ENCODE measurements at regions not wholly inside any gene's neighbourhood (a gene's known extent, or its start where the extent isn't known, plus 50 kb on each side); places are given as distances from the start of the nearest gene placed in this dataset.

- no peak for DNase-seq (ENCODE audit: low spot score in 2 of 2)
- Histone ChIP-seq H3K9me3 (no peaks in the 10 kb centered on the region), H3K27ac (no peak overlapping the region), H3K27me3 (no peaks in the 10 kb centered on the region), H3K36me3 (no peaks in the 10 kb centered on the region), H3K4me1 (no peaks in the 10 kb centered on the region), H3K4me3 (no peak overlapping the region)
- TF ChIP-seq EP300 (IDR thresholded peaks at IDR 0.05) = no peak
- TF ChIP-seq POLR2A (IDR thresholded peaks at IDR 0.05) = no peak
- TF ChIP-seq CTCF (IDR thresholded peaks at IDR 0.05) = no peak
- 82 to 100% methylated on average over 1 of the region's 1 CpG for WGBS, 2 donors
Measured at GRCh38 chr1:195971589-195971988, 636.7 kb downstream of the KCNT2 start.

GRCh38 chr1:195970209-195970608 lies 638.0 kb downstream of the KCNT2 start:
- Histone ChIP-seq H3K4me3 (no peak overlapping the region), H3K27ac (no peak overlapping the region), H3K27me3 (no peaks in the 10 kb centered on the region), H3K4me1 (no peaks in the 10 kb centered on the region), H3K9me3 (no peaks in the 10 kb centered on the region), H3K36me3 (no peaks in the 10 kb centered on the region)
- WGBS, 2 donors = 84 to 92% methylated on average over 1 of the region's 1 CpG
- TF ChIP-seq POLR2A (IDR thresholded peaks at IDR 0.05) = no peak
- no peak for TF ChIP-seq CTCF (IDR thresholded peaks at IDR 0.05)
- TF ChIP-seq EP300 (IDR thresholded peaks at IDR 0.05) = no peak
- no peak for DNase-seq (ENCODE audit: low spot score in 2 of 2)

GRCh38 chr1:195965475-195965874 lies 642.8 kb downstream of the KCNT2 start:
- Histone ChIP-seq H3K9me3 (no peaks in the 10 kb centered on the region), H3K27me3 (no peaks in the 10 kb centered on the region), H3K4me3 (no peak overlapping the region), H3K36me3 (no peaks in the 10 kb centered on the region), H3K27ac (no peak overlapping the region), H3K4me1 (no peaks in the 10 kb centered on the region)
- no peak for TF ChIP-seq CTCF (IDR thresholded peaks at IDR 0.05)
- DNase-seq (ENCODE audit: low spot score in 2 of 2) = no peak
- WGBS, 2 donors = 83 to 87% methylated on average over 6 of the region's 6 CpGs

GRCh38 chr1:195965036-195965435 lies 643.2 kb downstream of the KCNT2 start:
- H3K27ac ChIP-seq = no peak overlapping the region
- H3K9me3 ChIP-seq = no peaks in the 10 kb centered on the region
- no peak overlapping the region for H3K4me3 ChIP-seq
- no peak for TF ChIP-seq POLR2A (IDR thresholded peaks at IDR 0.05)
- TF ChIP-seq CTCF (IDR thresholded peaks at IDR 0.05) = no peak
- no peak for TF ChIP-seq EP300 (IDR thresholded peaks at IDR 0.05)
- 70 to 84% methylated on average over 3 of the region's 3 CpGs for WGBS, 2 donors
- H3K36me3 ChIP-seq = no peaks in the 10 kb centered on the region
- H3K27me3 ChIP-seq = no peaks in the 10 kb centered on the region
- no peaks in the 10 kb centered on the region for H3K4me1 ChIP-seq
- DNase-seq (ENCODE audit: low spot score in 2 of 2) = no peak

- no peaks in the 10 kb centered on the region for H3K9me3 ChIP-seq
- H3K36me3 ChIP-seq = no peaks in the 10 kb centered on the region
- H3K27ac ChIP-seq = no peak overlapping the region
- H3K4me1 ChIP-seq = no peaks in the 10 kb centered on the region
- DNase-seq (ENCODE audit: low spot score in 2 of 2) = no peak
- TF ChIP-seq EP300 (IDR thresholded peaks at IDR 0.05) (no peak), CTCF (IDR thresholded peaks at IDR 0.05) (no peak), POLR2A (IDR thresholded peaks at IDR 0.05) (no peak)
- H3K4me3 ChIP-seq = no peak overlapping the region
- no peaks in the 10 kb centered on the region for H3K27me3 ChIP-seq
Measured at GRCh38 chr1:195964516-195964915, 643.7 kb downstream of the KCNT2 start.
